K562 (cell line): ENCODE measurements at regions not wholly inside any gene's neighbourhood (a gene's known extent, or its start where the extent isn't known, plus 50 kb on each side); places are given as distances from the start of the nearest gene placed in this dataset. TPM values are rescaled to one million over a fixed set of nuclear protein-coding genes. Genes with fewer than 3 reads are reported as not detected.

ENCODE experiments used
- ATAC-seq: fragments of 200-7000 bp; cut with Tn5 transposase; 3 replicates; pipeline ENCODE4 v1.9.1; 2020; ENCODE audit warnings: moderate library complexity
- BruUV-seq: library from RNA; stranded (reverse); fragments of 400-500 nt; replicated peaks from 2 replicates; lab custom pipeline; 2021; lab: Mats Ljungman, UMichigan
- CTCF ChIA-PET: fragments of 300-600 bp; formaldehyde crosslinking; extraction: SDS; loops from one replicate; lab custom pipeline; 2021; ENCODE audit warnings: low intra/inter-chr PET ratio; lab: Yijun Ruan, JAX
- POLR2A ChIA-PET: fragments of 300-600, 350-650 bp; sonication (Branson Sonifier 250); formaldehyde crosslinking; extraction: SDS; loops from one replicate; lab custom pipeline; 2021; ENCODE audit warnings: antibody characterized with exemption, inconsistent platforms; lab: Yijun Ruan, JAX
- DNase-seq, 4 experiments: peaks; one replicate each; pipeline versions ENCODE4 v3.0.0 to v3.0.0-alpha.2; 2011 to 2018; ENCODE audit warnings: low spot score in 3 of 4, mixed read lengths in 3 of 4; ENCODE audit errors: extremely low read depth in 1 of 4
- FAIRE-seq: peaks from 2 replicates; lab custom pipeline; 2011; peaks lifted over from hg19 to GRCh38; lab: Jason Lieb, UNC
- H2AFZ ChIP-seq: 2 replicates; pipeline ENCODE4 v1.6.0; 2011; ENCODE audit warnings: low read depth, low read length, control low read depth, inconsistent platforms
- H3K27ac ChIP-seq: fragments of 200-600 bp; 3 replicates; pipeline ENCODE4 v1.8.0; 2011; ENCODE audit warnings: low read depth, mild to moderate bottlenecking, control low read depth, inconsistent platforms, low read length, moderate library complexity, mixed read lengths; ENCODE audit errors: extremely low read depth
- H3K27me3 ChIP-seq, 2 experiments: fragments of 300-600 bp in 1 of 2; 2 replicates in 1 of 2; 3 replicates in 1 of 2; pipeline versions ENCODE4 v1.6.0 to v1.8.0; 2011; ENCODE audit warnings: inconsistent platforms in 2 of 2, low read length in 2 of 2, mild to moderate bottlenecking in 1 of 2, mixed read lengths in 1 of 2, moderate library complexity in 1 of 2; ENCODE audit not compliant: control insufficient read depth in 2 of 2, insufficient read depth in 2 of 2
- H3K36me3 ChIP-seq: fragments of 300-600 bp; 3 replicates; pipeline ENCODE4 v1.8.0; 2011; ENCODE audit warnings: mild to moderate bottlenecking, low read length, inconsistent platforms; ENCODE audit not compliant: control insufficient read depth, insufficient read depth
- H3K4me1 ChIP-seq, 2 experiments: fragments of 200-600 bp in 1 of 2; replicated peaks in 1 of 2; 2 replicates in 1 of 2; 3 replicates in 1 of 2; pipeline versions ENCODE4 v1.5.1 to v1.8.0; 2011; ENCODE audit warnings: inconsistent platforms in 2 of 2, low read length in 2 of 2, mild to moderate bottlenecking in 1 of 2, mixed read lengths in 1 of 2, moderate library complexity in 1 of 2; ENCODE audit not compliant: control insufficient read depth in 2 of 2, insufficient read depth in 2 of 2
- H3K4me2 ChIP-seq: 2 replicates; pipeline ENCODE4 v1.6.1; 2011; ENCODE audit warnings: low read length, control low read depth, inconsistent platforms, mixed read lengths; ENCODE audit not compliant: insufficient read depth
- H3K4me3 ChIP-seq: fragments of 200-600 bp; sonication (generic), shearing (Covaris generic); 2 replicates; pipeline ENCODE4 v1.5.1; 2016; ENCODE audit warnings: control low read depth, inconsistent platforms
- H3K79me2 ChIP-seq: fragments of 200-600 bp; 3 replicates; pipeline ENCODE4 v1.8.0; 2011; ENCODE audit warnings: low read length, inconsistent platforms; ENCODE audit not compliant: control insufficient read depth, insufficient read depth
- H3K9ac ChIP-seq, 2 experiments: 2 replicates each; pipeline versions ENCODE4 v1.6.0 to v1.6.1; 2011; ENCODE audit warnings: low read depth in 2 of 2, low read length in 2 of 2, control low read depth in 1 of 2, inconsistent platforms in 1 of 2, mild to moderate bottlenecking in 1 of 2, mixed read lengths in 1 of 2; ENCODE audit not compliant: insufficient read depth in 1 of 2
- H3K9me1 ChIP-seq: one replicate; pipeline ENCODE4 v1.6.0; 2011; ENCODE audit warnings: inconsistent platforms, mild to moderate bottlenecking, low read length, moderate library complexity; ENCODE audit not compliant: control insufficient read depth, insufficient read depth
- H3K9me3 ChIP-seq: replicated peaks from 2 replicates; pipeline ENCODE4 v1.5.1; 2011; ENCODE audit warnings: low read depth, low read length, inconsistent platforms; ENCODE audit not compliant: control insufficient read depth, insufficient read depth
- H4K20me1 ChIP-seq: replicated peaks from 2 replicates; pipeline ENCODE4 v1.6.1; 2011; ENCODE audit warnings: low read length, inconsistent platforms, mixed read lengths; ENCODE audit not compliant: control insufficient read depth, insufficient read depth
- ARID3B ChIP-seq: fragments of 250-450 bp; sonication (Bioruptor Pico); IDR thresholded peaks from 2 replicates; pipeline ENCODE4 v1.4.0; 2020; ENCODE audit warnings: borderline replicate concordance
- BRD9 ChIP-seq: fragments of 450-650 bp; IDR thresholded peaks from 2 replicates; pipeline ENCODE4 v1.6.1; 2018; ENCODE audit warnings: low read depth; ENCODE audit not compliant: partially characterized antibody
- EZH2 ChIP-seq: IDR thresholded peaks from 2 replicates; pipeline ENCODE4 v1.6.1; 2012; ENCODE audit warnings: low read depth, mild to moderate bottlenecking, inconsistent platforms, low read length, borderline replicate concordance
- GATAD2B ChIP-seq: fragments of 450-650 bp; IDR thresholded peaks from 2 replicates; pipeline ENCODE4 v1.6.1; 2017; ENCODE audit warnings: mild to moderate bottlenecking, borderline replicate concordance
- PRMT5 ChIP-seq: sonication (generic); formaldehyde crosslinking; IDR thresholded peaks from 2 replicates; pipeline ENCODE4 v1.5.0; 2020; ENCODE audit warnings: missing genetic modification reagents
- RUNX1 ChIP-seq: sonication (generic); IDR thresholded peaks from 2 replicates; pipeline ENCODE4 v1.6.1; 2016; ENCODE audit warnings: antibody characterized with exemption, low read depth
- SMAD3 ChIP-seq: fragments of 450-650 bp; formaldehyde crosslinking; conservative IDR thresholded peaks from 2 replicates; pipeline ENCODE4 v1.4.0; 2020; ENCODE audit warnings: mild to moderate bottlenecking
- TARDBP ChIP-seq: fragments of 450-650 bp; IDR thresholded peaks from 2 replicates; pipeline ENCODE4 v1.6.1; 2016
- TRIM24 ChIP-seq, 2 experiments: fragments of 450-650 bp; IDR thresholded peaks; 2 replicates each; pipeline ENCODE4 v1.6.1; 2016
- ZNF3 ChIP-seq: fragments of 250-450 bp; sonication (Bioruptor Pico); IDR thresholded peaks from 2 replicates; pipeline ENCODE4 v1.5.0; 2021; ENCODE audit warnings: mild to moderate bottlenecking, moderate library complexity
- ZNF408 ChIP-seq: fragments of 250-450 bp; sonication (Bioruptor Pico); IDR thresholded peaks from 2 replicates; pipeline ENCODE4 v1.4.0; 2020; ENCODE audit warnings: low read depth, mild to moderate bottlenecking, moderate library complexity
- WGBS: fragments of 100-300 bp; shearing (Covaris generic); methylation state at CpG from one replicate; pipeline ENCODE4 v1.1.6; 2016; ENCODE audit warnings: low coverage, mixed read lengths; ENCODE audit not compliant: insufficient coverage; ENCODE audit errors: missing lambda C conversion rate; 5-methylcytosine and 5-hydroxymethylcytosine counted together
- in situ Hi-C: fragments of 300-500 bp; cut with MboI; formaldehyde crosslinking; loops from 4 replicates; pipeline ENCODE4 v1.15.0; 2018; ENCODE audit warnings: inconsistent platforms, mixed read lengths
- intact Hi-C: fragments of 100-400 bp; cut with micrococcal nuclease; formaldehyde crosslinking; loops from 2 replicates; pipeline ENCODE4 v1.14.2; 2022
- small RNA-seq: library from RNA; depleted of rRNA; stranded (forward); fragments of <200 nt; gene quantifications from one replicate; pipeline ENCODE3, GENCODE V24; 2014

GRCh38 chr18:22883179-22883578 is 49.9 kb upstream of the RBBP8 start:
- BruUV-seq, result no TSS peak
- no peak overlapping the region for H3K4me3 ChIP-seq
- TF ChIP-seq BRD9 (no peak), ARID3B (CRISPR knock-in tag) (no peak), TRIM24 (IDR thresholded peaks at IDR 0.05) (no peak), RUNX1 (no peak), GATAD2B (no peak), PRMT5 (no peak), EZH2 (no peak), SMAD3 (CRISPR knock-in tag) (no peak), ZNF3 (CRISPR knock-in tag) (no peak), TARDBP (no peak), ZNF408 (no peak)
- TF ChIP-seq, all 486 proteins: peak for 0
- intact Hi-C loops (no loop called here), in situ Hi-C loops (no loop called here)
- H3K4me1 ChIP-seq, result no peaks in the 10 kb centered on the region; a peak in 1 of 5 replicates
- DNase-seq (no peak), FAIRE-seq (no peak), ATAC-seq (no peak)
- H3K27ac ChIP-seq, result no peak overlapping the region
- no peaks in the 10 kb centered on the region; a peak in 3 of 5 replicates for H3K27me3 ChIP-seq
- no peaks in the 10 kb centered on the region for H3K9me1 ChIP-seq
- WGBS, result 0% methylated on average over 2 of the region's 2 CpGs
- POLR2A ChIA-PET, result interaction anchor here (1.4 kb wide), 1 partner anchor 10 kb away, joined by 3 read pairs; no protein-coding TSS in a partner anchor
- no peaks in the 10 kb centered on the region for H3K36me3 ChIP-seq
- CTCF ChIA-PET, result no interaction called here
- no peak overlapping the region for H3K4me2 ChIP-seq
- no peaks in the 10 kb centered on the region for H3K9me3 ChIP-seq
- H2AFZ ChIP-seq, result no peak overlapping the region
- no peaks in the 10 kb centered on the region for H4K20me1 ChIP-seq
- H3K9ac ChIP-seq, result no peak overlapping the region
- no peaks in the 10 kb centered on the region for H3K79me2 ChIP-seq

Small RNA genes in the stretch of these regions (small RNA-seq; reads per million reads assigned to genes)
- gene RNU6-1032P, result not detected
